Embryonic facial prominence (tissue), 1 donor: ENCODE measurements at regions not wholly inside any gene's neighbourhood (a gene's known extent, or its start where the extent isn't known, plus 50 kb on each side); places are given as distances from the start of the nearest gene placed in this dataset.
"Not testable (repeated sequence)": the region's sequence is repeated elsewhere in the genome, so short reads cannot be mapped to it uniquely, and the experiment has no call there.

Experiments
- DNase-seq: peaks from one replicate; pipeline ENCODE4 v3.0.0-alpha.2; 2016; ENCODE audit errors: extremely low spot score

GRCh38 chr10:6695519-6695918 is 115.4 kb upstream of the PRKCQ start:
- DNase-seq, result no peak

GRCh38 chr10:6694447-6695140 is 114.5 kb upstream of the PRKCQ start:
- no peak for DNase-seq

- DNase-seq, result no peak
Measured at GRCh38 chr10:6692856-6693255, 112.8 kb upstream of the PRKCQ start.

DNA sequence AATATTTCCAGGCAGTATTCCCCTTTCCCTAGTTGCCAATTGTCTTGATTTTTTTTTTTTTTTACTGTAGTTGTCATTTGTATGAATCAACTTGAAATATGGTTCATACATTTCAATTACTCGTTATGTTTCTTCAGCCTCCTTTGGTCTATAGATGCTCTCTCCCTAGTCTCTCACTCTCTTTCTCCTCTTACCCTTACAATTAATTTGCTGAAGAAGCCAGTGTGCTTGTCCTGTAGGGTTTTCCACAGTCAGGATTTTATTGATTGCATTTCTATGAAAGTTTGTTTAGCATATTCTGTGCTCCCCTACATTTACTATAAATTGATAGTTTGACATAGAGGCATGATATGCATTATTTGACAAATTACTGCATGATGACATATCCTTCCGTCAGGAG is 112.0 kb upstream of the PRKCQ start:
- DNase-seq, result no peak

DNA sequence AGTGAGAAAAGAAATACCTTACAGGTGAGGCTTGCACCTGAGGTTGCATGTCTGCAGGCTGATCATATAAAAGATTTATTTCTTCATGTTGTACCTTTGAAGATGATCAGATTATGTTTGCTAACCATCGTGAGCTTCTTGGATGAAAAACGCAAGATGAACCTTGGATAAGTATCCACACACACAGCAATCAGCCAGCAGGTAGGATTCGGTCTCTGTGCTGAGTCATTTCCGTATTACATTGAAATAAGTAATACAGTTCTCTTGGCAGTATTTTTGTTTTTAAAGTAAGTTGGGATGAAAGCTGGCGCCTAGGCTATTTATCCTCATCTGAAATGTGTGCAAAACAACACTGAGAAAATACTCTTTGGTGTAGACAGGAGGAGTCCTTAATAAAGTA is 109.0 kb upstream of the PRKCQ start:
- DNase-seq, result no peak

DNA sequence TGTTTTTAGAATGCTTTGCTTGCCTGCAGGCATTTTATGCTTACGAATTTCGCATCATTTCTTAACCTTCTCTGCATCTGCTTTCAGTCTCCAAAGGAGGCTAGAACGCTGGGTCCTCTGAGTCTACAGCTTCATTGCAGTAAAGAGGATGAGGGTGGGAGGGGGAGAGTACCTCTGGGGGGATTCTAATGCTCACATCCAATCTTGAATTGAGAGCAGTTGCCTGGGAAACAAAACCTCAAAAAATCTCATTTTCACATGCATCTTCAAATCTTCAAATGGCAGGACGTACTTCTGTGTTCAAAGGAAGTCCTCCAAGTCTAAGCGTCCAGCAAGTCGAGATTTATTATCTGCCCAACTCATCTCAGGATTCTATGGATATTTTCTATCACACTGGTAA is 100.7 kb upstream of the PRKCQ start:
- DNase-seq, result no peak

- no peak for DNase-seq
Measured at GRCh38 chr10:6678956-6679355, 98.9 kb upstream of the PRKCQ start.

GRCh38 chr10:6678211-6678803 is 98.2 kb upstream of the PRKCQ start:
- no peak for DNase-seq

DNA sequence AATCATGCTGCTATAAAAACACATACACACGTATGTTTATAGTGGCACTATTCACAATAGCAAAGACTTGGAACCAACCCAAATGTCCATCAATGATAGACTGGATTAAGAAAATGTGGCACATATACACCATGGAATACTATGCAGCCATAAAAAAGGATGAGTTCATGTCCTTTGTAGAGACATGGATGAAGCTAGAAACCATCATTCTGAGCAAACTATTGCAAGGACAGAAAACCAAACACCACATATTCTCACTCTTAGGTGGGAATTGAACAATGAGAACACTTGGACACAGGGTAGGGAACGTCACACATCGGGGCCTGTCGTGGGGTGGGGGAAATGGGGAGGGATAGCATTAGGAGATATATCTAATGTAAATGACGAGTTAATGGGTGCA is 97.1 kb upstream of the PRKCQ start:
- not testable (repeated sequence) for DNase-seq

DNA sequence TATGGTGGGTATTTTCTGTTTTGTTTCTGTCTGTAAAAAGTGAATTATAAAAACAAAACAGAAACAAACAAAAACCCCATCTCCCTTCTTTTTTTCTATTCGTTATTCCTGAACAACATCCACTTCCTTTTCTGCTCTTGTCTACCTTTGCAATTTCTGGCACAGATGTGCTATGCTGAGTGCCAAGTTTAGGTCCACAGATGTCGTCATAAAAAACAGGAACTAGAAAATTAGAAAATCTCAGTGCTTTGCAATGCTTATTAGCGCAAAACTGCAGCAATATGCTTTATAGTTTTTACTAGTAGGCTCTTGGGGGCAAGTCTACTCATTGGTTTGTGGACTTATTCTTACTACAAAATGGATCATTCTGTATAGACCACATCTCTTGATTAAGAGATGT is 94.2 kb upstream of the PRKCQ start:
- no peak for DNase-seq

GRCh38 chr10:6671976-6672375 is 91.9 kb upstream of the PRKCQ start:
- no peak for DNase-seq

DNA sequence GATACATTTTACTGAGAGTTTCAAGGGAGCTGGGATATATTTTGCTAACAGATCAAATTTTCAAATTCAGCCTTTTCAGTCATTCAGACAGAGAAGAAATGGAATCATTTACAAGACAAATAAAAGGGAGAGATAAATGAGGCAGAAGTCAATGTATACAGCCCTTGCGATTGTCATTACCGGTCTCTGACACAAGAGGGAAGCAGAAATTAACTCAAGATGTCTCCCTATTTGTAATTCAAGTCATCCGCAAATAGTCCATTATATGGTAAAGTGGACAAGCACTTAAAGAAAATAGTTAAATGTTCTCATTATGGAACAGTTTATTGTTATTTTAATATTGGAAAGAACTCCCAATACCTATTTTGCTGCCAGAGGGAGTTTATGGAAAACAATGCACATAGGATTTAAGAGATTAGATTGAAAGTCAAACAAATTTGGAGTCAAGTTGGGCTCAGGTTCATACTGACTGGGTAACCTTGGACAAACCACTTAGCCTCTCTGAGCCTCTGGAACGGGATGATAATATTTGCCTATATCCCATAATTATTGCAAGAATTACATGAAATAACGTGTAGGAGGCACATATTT is 89.3 kb upstream of the PRKCQ start:
- peak; percentile 34 for DNase-seq

- DNase-seq, result peak; percentile 41
Measured at GRCh38 chr10:6667679-6668270, 87.7 kb upstream of the PRKCQ start.

GRCh38 chr10:6667150-6667549 is 87.1 kb upstream of the PRKCQ start:
- DNase-seq, result no peak

- no peak for DNase-seq
Measured at GRCh38 chr10:6665847-6666246, 85.8 kb upstream of the PRKCQ start.

DNA sequence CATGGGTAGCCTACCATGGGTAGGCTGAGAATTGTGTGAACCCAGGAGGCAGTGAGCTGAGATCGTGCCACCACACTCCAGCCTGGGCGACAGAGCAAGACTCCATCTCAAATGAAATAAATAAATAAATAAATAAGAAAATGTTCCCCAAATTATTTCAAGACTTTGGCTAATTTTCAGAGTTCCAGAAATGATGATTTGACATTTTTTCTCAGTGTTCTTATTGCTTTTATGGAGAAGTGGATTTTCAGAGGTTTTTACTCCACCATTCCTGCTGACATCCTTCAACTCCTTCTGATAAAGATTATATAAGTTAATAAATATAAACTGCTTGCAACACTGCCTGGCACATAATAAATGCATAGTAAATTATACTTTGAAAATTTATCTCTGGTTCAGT is 80.4 kb upstream of the PRKCQ start:
- DNase-seq, result no peak

- no peak for DNase-seq
Measured at GRCh38 chr10:6659451-6659850, 79.4 kb upstream of the PRKCQ start.

DNA sequence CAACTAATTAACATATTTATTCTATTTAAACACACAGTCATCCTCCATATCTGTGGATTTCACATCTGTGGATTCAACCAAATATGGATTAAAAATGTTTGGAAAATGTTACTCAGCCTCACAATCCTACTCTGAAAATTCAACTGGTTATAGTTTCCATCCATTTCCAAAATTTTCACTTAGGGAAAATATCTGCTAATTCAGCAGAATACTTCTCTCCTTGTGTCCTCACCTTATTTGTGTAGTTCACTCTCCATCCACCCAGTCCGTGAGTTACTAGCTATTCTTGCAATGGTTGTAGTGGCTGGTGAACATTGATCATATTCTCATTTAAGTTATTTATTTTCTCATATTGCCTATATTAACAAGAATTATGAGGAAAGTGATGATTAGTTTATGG is 77.6 kb upstream of the PRKCQ start:
- DNase-seq, result no peak

DNA sequence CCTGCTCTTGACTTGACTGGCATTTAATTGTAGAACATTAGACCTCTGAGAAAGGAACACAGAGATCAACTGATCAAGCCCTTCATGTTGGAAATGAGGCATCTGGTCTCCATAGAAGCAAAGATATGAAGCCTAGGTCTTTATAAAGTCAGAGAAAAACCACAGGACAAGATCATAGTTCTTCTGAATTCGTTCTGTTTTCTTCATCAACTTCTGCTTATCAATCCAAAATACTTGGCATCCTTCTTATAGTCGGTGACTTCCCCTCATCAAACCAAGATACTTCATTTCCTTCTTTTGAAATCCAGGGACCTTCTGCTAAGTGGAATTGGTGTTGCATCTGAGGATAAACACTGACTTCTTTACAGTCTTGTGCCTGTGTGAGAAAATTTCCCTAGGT is 77.1 kb upstream of the PRKCQ start:
- no peak for DNase-seq

GRCh38 chr10:6654571-6654970 is 74.5 kb upstream of the PRKCQ start:
- no peak for DNase-seq

GRCh38 chr10:6650586-6650985 is 70.5 kb upstream of the PRKCQ start:
- DNase-seq, result no peak

- DNase-seq, result no peak
Measured at GRCh38 chr10:6649903-6650302, 69.8 kb upstream of the PRKCQ start.
